ENCODE measurements at regions not wholly inside any gene's neighbourhood (a gene's known extent, or its start where the extent isn't known, plus 50 kb on each side); places are given as distances from the start of the nearest gene placed in this dataset.

- TF ChIP-seq, protein P1, sequence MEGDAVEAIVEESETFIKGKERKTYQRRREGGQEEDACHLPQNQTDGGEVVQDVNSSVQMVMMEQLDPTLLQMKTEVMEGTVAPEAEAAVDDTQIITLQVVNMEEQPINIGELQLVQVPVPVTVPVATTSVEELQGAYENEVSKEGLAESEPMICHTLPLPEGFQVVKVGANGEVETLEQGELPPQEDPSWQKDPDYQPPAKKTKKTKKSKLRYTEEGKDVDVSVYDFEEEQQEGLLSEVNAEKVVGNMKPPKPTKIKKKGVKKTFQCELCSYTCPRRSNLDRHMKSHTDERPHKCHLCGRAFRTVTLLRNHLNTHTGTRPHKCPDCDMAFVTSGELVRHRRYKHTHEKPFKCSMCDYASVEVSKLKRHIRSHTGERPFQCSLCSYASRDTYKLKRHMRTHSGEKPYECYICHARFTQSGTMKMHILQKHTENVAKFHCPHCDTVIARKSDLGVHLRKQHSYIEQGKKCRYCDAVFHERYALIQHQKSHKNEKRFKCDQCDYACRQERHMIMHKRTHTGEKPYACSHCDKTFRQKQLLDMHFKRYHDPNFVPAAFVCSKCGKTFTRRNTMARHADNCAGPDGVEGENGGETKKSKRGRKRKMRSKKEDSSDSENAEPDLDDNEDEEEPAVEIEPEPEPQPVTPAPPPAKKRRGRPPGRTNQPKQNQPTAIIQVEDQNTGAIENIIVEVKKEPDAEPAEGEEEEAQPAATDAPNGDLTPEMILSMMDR (IDR thresholded peaks at IDR 0.05; ENCODE audit: borderline replicate concordance, extremely low read depth, low read length, poor library complexity, severe bottlenecking): no peak
- TF ChIP-seq EZH2 (IDR thresholded peaks at IDR 0.05; ENCODE audit: borderline replicate concordance, low read depth, low read length, severe bottlenecking): no peak
Measured at GRCh38 chr6:62516291-62517141, 230.5 kb upstream of the KHDRBS2 start.

Measured in DND-41 (cell line).